Ishikawa (cell line): ENCODE measurements at regions not wholly inside any gene's neighbourhood (a gene's known extent, or its start where the extent isn't known, plus 50 kb on each side); places are given as distances from the start of the nearest gene placed in this dataset.

Experiments used
- CEBPB ChIP-seq: IDR thresholded peaks from 2 replicates; pipeline ENCODE4 v1.6.1; 2012
- CREB1 ChIP-seq: IDR thresholded peaks from 2 replicates; pipeline ENCODE4 v1.6.1; 2012; ENCODE audit warnings: low read depth
- EGR1 ChIP-seq: IDR thresholded peaks from 2 replicates; pipeline ENCODE4 v1.6.1; 2012
- EP300 ChIP-seq: IDR thresholded peaks from 2 replicates; pipeline ENCODE4 v1.6.1; 2012; ENCODE audit warnings: borderline replicate concordance
- FOXM1 ChIP-seq: IDR thresholded peaks from 2 replicates; pipeline ENCODE4 v1.6.1; 2012; ENCODE audit warnings: low read depth, borderline replicate concordance
- MAX ChIP-seq: IDR thresholded peaks from 2 replicates; pipeline ENCODE4 v1.6.1; 2012
- NFIC ChIP-seq: IDR thresholded peaks from 2 replicates; pipeline ENCODE4 v1.6.1; 2012
- RAD21 ChIP-seq: IDR thresholded peaks from 2 replicates; pipeline ENCODE4 v1.6.1; 2012; ENCODE audit warnings: low read depth
- REST ChIP-seq: IDR thresholded peaks from 2 replicates; pipeline ENCODE4 v1.6.1; 2012; ENCODE audit warnings: low read depth, mild to moderate bottlenecking
- TAF1 ChIP-seq: IDR thresholded peaks from 2 replicates; pipeline ENCODE4 v1.6.1; 2012; ENCODE audit warnings: low read depth, mild to moderate bottlenecking
- TCF12 ChIP-seq: IDR thresholded peaks from 2 replicates; pipeline ENCODE4 v1.6.1; 2012; ENCODE audit warnings: low read depth
- TEAD4 ChIP-seq: IDR thresholded peaks from 2 replicates; pipeline ENCODE4 v1.6.1; 2012
- USF1 ChIP-seq: IDR thresholded peaks from 2 replicates; pipeline ENCODE4 v1.6.1; 2012
- YY1 ChIP-seq: IDR thresholded peaks from 2 replicates; pipeline ENCODE4 v1.6.1; 2012; ENCODE audit warnings: low read depth
- ZBTB7A ChIP-seq: IDR thresholded peaks from 2 replicates; pipeline ENCODE4 v1.6.1; 2012; ENCODE audit warnings: low read depth

GRCh38 chr15:93587059-93587521 lies 498.1 kb upstream of the RGMA start:
- TF ChIP-seq MAX (no peak), EP300 (no peak), FOXM1 (no peak), USF1 (no peak), CEBPB (no peak), REST (no peak), TEAD4 (no peak), RAD21 (no peak), EGR1 (no peak), TAF1 (no peak), YY1 (no peak), CREB1 (no peak), ZBTB7A (no peak), TCF12 (no peak), NFIC (no peak)

GRCh38 chr15:93585012-93585411 lies 496.0 kb upstream of the RGMA start:
- TF ChIP-seq TCF12 (no peak), EGR1 (no peak), USF1 (no peak), ZBTB7A (no peak), YY1 (no peak), MAX (no peak), CEBPB (no peak), TEAD4 (no peak)

- TF ChIP-seq TAF1 (no peak), NFIC (no peak), YY1 (no peak), EP300 (no peak), EGR1 (no peak), USF1 (no peak), CEBPB (no peak), TCF12 (no peak), ZBTB7A (no peak), REST (no peak), CREB1 (no peak), RAD21 (no peak), TEAD4 (no peak), FOXM1 (no peak), MAX (no peak)
Measured at GRCh38 chr15:93583968-93584367, 495.0 kb upstream of the RGMA start.

- TF ChIP-seq YY1 (no peak), REST (no peak), TEAD4 (no peak), CREB1 (no peak), USF1 (no peak), CEBPB (no peak), EGR1 (no peak), MAX (no peak)
Measured at GRCh38 chr15:93583552-93583951, 494.5 kb upstream of the RGMA start.
